SK-N-SH treated with all-trans-retinoic acid at 6 μM for 48 hours (cell line): ENCODE measurements at regions not wholly inside any gene's neighbourhood (a gene's known extent, or its start where the extent isn't known, plus 50 kb on each side); places are given as distances from the start of the nearest gene placed in this dataset.

Experiments
- ZFP3 ChIP-seq: fragments of 250-450 bp; sonication (Bioruptor Pico); IDR thresholded peaks from 2 replicates; pipeline ENCODE4 v1.5.0; 2020; ENCODE audit warnings: mild to moderate bottlenecking, moderate library complexity
- TF ChIP-seq, protein P1 (sequence below): fragments of 250-450 bp; sonication (Bioruptor Pico); IDR thresholded peaks from 2 replicates; pipeline ENCODE4 v1.8.0; 2021; ENCODE audit warnings: low read depth, mild to moderate bottlenecking, moderate library complexity, borderline replicate concordance

DNA sequence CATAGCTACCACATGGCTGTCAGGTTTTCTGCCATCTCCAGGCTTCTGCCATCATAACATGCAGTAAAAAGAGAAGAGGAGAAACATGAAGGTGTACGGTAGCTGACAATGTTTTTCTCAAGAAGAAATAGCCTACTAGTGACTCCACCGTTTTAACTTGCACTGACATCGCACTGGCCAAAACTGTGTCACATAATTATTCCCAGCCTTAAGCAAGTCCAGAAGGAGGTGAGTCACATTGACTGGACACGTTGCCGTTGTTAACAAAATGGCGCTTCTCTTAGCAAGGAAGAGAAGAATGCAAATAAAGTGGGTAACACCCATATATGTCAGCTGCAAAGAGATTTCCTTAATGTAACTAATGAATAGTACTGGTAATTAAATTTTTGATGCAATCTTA, 810.4 kb upstream of the SLC10A2 start:
- no peak for TF ChIP-seq ZFP3
- TF ChIP-seq, protein P1, sequence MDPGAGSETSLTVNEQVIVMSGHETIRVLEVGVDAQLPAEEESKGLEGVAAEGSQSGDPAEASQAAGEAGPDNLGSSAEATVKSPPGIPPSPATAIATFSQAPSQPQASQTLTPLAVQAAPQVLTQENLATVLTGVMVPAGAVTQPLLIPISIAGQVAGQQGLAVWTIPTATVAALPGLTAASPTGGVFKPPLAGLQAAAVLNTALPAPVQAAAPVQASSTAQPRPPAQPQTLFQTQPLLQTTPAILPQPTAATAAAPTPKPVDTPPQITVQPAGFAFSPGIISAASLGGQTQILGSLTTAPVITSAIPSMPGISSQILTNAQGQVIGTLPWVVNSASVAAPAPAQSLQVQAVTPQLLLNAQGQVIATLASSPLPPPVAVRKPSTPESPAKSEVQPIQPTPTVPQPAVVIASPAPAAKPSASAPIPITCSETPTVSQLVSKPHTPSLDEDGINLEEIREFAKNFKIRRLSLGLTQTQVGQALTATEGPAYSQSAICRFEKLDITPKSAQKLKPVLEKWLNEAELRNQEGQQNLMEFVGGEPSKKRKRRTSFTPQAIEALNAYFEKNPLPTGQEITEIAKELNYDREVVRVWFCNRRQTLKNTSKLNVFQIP (CRISPR knock-in tag): no peak
